K562 (cell line): ENCODE measurements at regions not wholly inside any gene's neighbourhood (a gene's known extent, or its start where the extent isn't known, plus 50 kb on each side); places are given as distances from the start of the nearest gene placed in this dataset.

Experiments
- ATAC-seq: fragments of 200-7000 bp; cut with Tn5 transposase; 3 replicates; pipeline ENCODE4 v1.9.1; 2020; ENCODE audit warnings: moderate library complexity
- BruUV-seq: library from RNA; stranded (reverse); fragments of 400-500 nt; replicated peaks from 2 replicates; lab custom pipeline; 2021; lab: Mats Ljungman, UMichigan
- CTCF ChIA-PET: fragments of 300-600 bp; formaldehyde crosslinking; extraction: SDS; loops from one replicate; lab custom pipeline; 2021; ENCODE audit warnings: low intra/inter-chr PET ratio; lab: Yijun Ruan, JAX
- POLR2A ChIA-PET: fragments of 300-600, 350-650 bp; sonication (Branson Sonifier 250); formaldehyde crosslinking; extraction: SDS; loops from one replicate; lab custom pipeline; 2021; ENCODE audit warnings: antibody characterized with exemption, inconsistent platforms; lab: Yijun Ruan, JAX
- DNase-seq, 4 experiments: peaks; one replicate each; pipeline versions ENCODE4 v3.0.0 to v3.0.0-alpha.2; 2011 to 2018; ENCODE audit warnings: low spot score in 3 of 4, mixed read lengths in 3 of 4; ENCODE audit errors: extremely low read depth in 1 of 4
- FAIRE-seq: peaks from 2 replicates; lab custom pipeline; 2011; peaks lifted over from hg19 to GRCh38; lab: Jason Lieb, UNC
- H2AFZ ChIP-seq: 2 replicates; pipeline ENCODE4 v1.6.0; 2011; ENCODE audit warnings: low read depth, low read length, control low read depth, inconsistent platforms
- H3K27ac ChIP-seq: fragments of 200-600 bp; 3 replicates; pipeline ENCODE4 v1.8.0; 2011; ENCODE audit warnings: low read depth, mild to moderate bottlenecking, control low read depth, inconsistent platforms, low read length, moderate library complexity, mixed read lengths; ENCODE audit errors: extremely low read depth
- H3K27me3 ChIP-seq, 2 experiments: fragments of 300-600 bp in 1 of 2; 2 replicates in 1 of 2; 3 replicates in 1 of 2; pipeline versions ENCODE4 v1.6.0 to v1.8.0; 2011; ENCODE audit warnings: inconsistent platforms in 2 of 2, low read length in 2 of 2, mild to moderate bottlenecking in 1 of 2, mixed read lengths in 1 of 2, moderate library complexity in 1 of 2; ENCODE audit not compliant: control insufficient read depth in 2 of 2, insufficient read depth in 2 of 2
- H3K36me3 ChIP-seq: fragments of 300-600 bp; 3 replicates; pipeline ENCODE4 v1.8.0; 2011; ENCODE audit warnings: mild to moderate bottlenecking, low read length, inconsistent platforms; ENCODE audit not compliant: control insufficient read depth, insufficient read depth
- H3K4me1 ChIP-seq, 2 experiments: fragments of 200-600 bp in 1 of 2; replicated peaks in 1 of 2; 2 replicates in 1 of 2; 3 replicates in 1 of 2; pipeline versions ENCODE4 v1.5.1 to v1.8.0; 2011; ENCODE audit warnings: inconsistent platforms in 2 of 2, low read length in 2 of 2, mild to moderate bottlenecking in 1 of 2, mixed read lengths in 1 of 2, moderate library complexity in 1 of 2; ENCODE audit not compliant: control insufficient read depth in 2 of 2, insufficient read depth in 2 of 2
- H3K4me2 ChIP-seq: 2 replicates; pipeline ENCODE4 v1.6.1; 2011; ENCODE audit warnings: low read length, control low read depth, inconsistent platforms, mixed read lengths; ENCODE audit not compliant: insufficient read depth
- H3K4me3 ChIP-seq: fragments of 200-600 bp; sonication (generic), shearing (Covaris generic); 2 replicates; pipeline ENCODE4 v1.5.1; 2016; ENCODE audit warnings: control low read depth, inconsistent platforms
- H3K79me2 ChIP-seq: fragments of 200-600 bp; 3 replicates; pipeline ENCODE4 v1.8.0; 2011; ENCODE audit warnings: low read length, inconsistent platforms; ENCODE audit not compliant: control insufficient read depth, insufficient read depth
- H3K9ac ChIP-seq, 2 experiments: 2 replicates each; pipeline versions ENCODE4 v1.6.0 to v1.6.1; 2011; ENCODE audit warnings: low read depth in 2 of 2, low read length in 2 of 2, control low read depth in 1 of 2, inconsistent platforms in 1 of 2, mild to moderate bottlenecking in 1 of 2, mixed read lengths in 1 of 2; ENCODE audit not compliant: insufficient read depth in 1 of 2
- H3K9me1 ChIP-seq: one replicate; pipeline ENCODE4 v1.6.0; 2011; ENCODE audit warnings: inconsistent platforms, mild to moderate bottlenecking, low read length, moderate library complexity; ENCODE audit not compliant: control insufficient read depth, insufficient read depth
- H3K9me3 ChIP-seq: replicated peaks from 2 replicates; pipeline ENCODE4 v1.5.1; 2011; ENCODE audit warnings: low read depth, low read length, inconsistent platforms; ENCODE audit not compliant: control insufficient read depth, insufficient read depth
- H4K20me1 ChIP-seq: replicated peaks from 2 replicates; pipeline ENCODE4 v1.6.1; 2011; ENCODE audit warnings: low read length, inconsistent platforms, mixed read lengths; ENCODE audit not compliant: control insufficient read depth, insufficient read depth
- BHLHE40 ChIP-seq: IDR thresholded peaks from 2 replicates; pipeline ENCODE4 v1.6.1; 2011; ENCODE audit warnings: low read length, improper control_type of control experiment
- BRD9 ChIP-seq: fragments of 450-650 bp; IDR thresholded peaks from 2 replicates; pipeline ENCODE4 v1.6.1; 2018; ENCODE audit warnings: low read depth; ENCODE audit not compliant: partially characterized antibody
- HOMEZ ChIP-seq: fragments of 250-450 bp; sonication (Bioruptor Pico); IDR thresholded peaks from 2 replicates; pipeline ENCODE4 v1.4.0; 2020; ENCODE audit warnings: mild to moderate bottlenecking, moderate library complexity
- HSF4 ChIP-seq: fragments of 250-450 bp; sonication (Bioruptor Pico); IDR thresholded peaks from 2 replicates; pipeline ENCODE4 v2.1.2; 2022; ENCODE audit warnings: mild to moderate bottlenecking, moderate library complexity, borderline replicate concordance
- NONO ChIP-seq, 2 experiments: fragments of 200-400 bp in 1 of 2; fragments of 450-650 bp in 1 of 2; formaldehyde crosslinking in 1 of 2; IDR thresholded peaks; 2 replicates each; pipeline ENCODE4 v1.6.1; 2017; ENCODE audit warnings: low read depth in 2 of 2, mild to moderate bottlenecking in 2 of 2, moderate library complexity in 2 of 2, low read length in 1 of 2
- PCBP2 ChIP-seq: fragments of 200-400 bp; formaldehyde crosslinking; IDR thresholded peaks from 2 replicates; pipeline ENCODE4 v1.6.1; 2018; ENCODE audit warnings: low read length, low read depth, mild to moderate bottlenecking, moderate library complexity; ENCODE audit not compliant: poor library complexity, severe bottlenecking
- RHOXF2B ChIP-seq: fragments of 250-450 bp; sonication (Bioruptor Pico); conservative IDR thresholded peaks from 2 replicates; pipeline ENCODE4 v1.5.1; 2021
- TCF15 ChIP-seq: fragments of 250-450 bp; sonication (Bioruptor Pico); IDR thresholded peaks from 2 replicates; pipeline ENCODE4 v1.8.0; 2022; ENCODE audit warnings: moderate library complexity, mild to moderate bottlenecking, inconsistent platforms
- TOE1 ChIP-seq, 2 experiments: fragments of 450-650 bp in 1 of 2; sonication (generic) in 1 of 2; formaldehyde crosslinking in 1 of 2; IDR thresholded peaks; 2 replicates each; pipeline versions ENCODE4 v1.7.1 to v1.8.0; 2016 to 2022; ENCODE audit warnings: borderline replicate concordance in 2 of 2, mild to moderate bottlenecking in 2 of 2, antibody characterized with exemption in 1 of 2, inconsistent platforms in 1 of 2, low read depth in 1 of 2, missing genetic modification reagents in 1 of 2, moderate library complexity in 1 of 2
- UBTF ChIP-seq, 2 experiments: IDR thresholded peaks; 2 replicates each; pipeline ENCODE4 v1.6.1; 2012; ENCODE audit warnings: improper control_type of control experiment in 2 of 2, low read depth in 2 of 2, low read length in 2 of 2, borderline replicate concordance in 1 of 2
- ZNF583 ChIP-seq: fragments of 250-450 bp; sonication (Bioruptor Pico); IDR thresholded peaks from 2 replicates; pipeline ENCODE4 v1.4.0; 2020
- WGBS: fragments of 100-300 bp; shearing (Covaris generic); methylation state at CpG from one replicate; pipeline ENCODE4 v1.1.6; 2016; ENCODE audit warnings: low coverage, mixed read lengths; ENCODE audit not compliant: insufficient coverage; ENCODE audit errors: missing lambda C conversion rate; 5-methylcytosine and 5-hydroxymethylcytosine counted together
- in situ Hi-C: fragments of 300-500 bp; cut with MboI; formaldehyde crosslinking; loops from 4 replicates; pipeline ENCODE4 v1.15.0; 2018; ENCODE audit warnings: inconsistent platforms, mixed read lengths
- intact Hi-C: fragments of 100-400 bp; cut with micrococcal nuclease; formaldehyde crosslinking; loops from 2 replicates; pipeline ENCODE4 v1.14.2; 2022

- TF ChIP-seq HOMEZ (CRISPR knock-in tag), result no peak
- no peak for TF ChIP-seq NONO (IDR thresholded peaks at IDR 0.05; ENCODE audit: low read depth in 2 of 2, low read length in 1 of 2)
- TF ChIP-seq TCF15 (CRISPR knock-in tag), result no peak
- TF ChIP-seq, all 486 proteins: peak for 0
These were observed 152.7 kb upstream of the POC5 start (continued) for GRCh38 chr5:75869891-75870290.

- no peaks in the 10 kb centered on the region for H4K20me1 ChIP-seq
- no peaks in the 10 kb centered on the region for H3K4me1 ChIP-seq
- 0% methylated on average over 5 of the region's 5 CpGs for WGBS
- H3K27me3 ChIP-seq, result no peaks in the 10 kb centered on the region
- H3K9me3 ChIP-seq, result no peaks in the 10 kb centered on the region
- ATAC-seq (no peak), FAIRE-seq (no peak), DNase-seq (no peak)
- no peak overlapping the region for H2AFZ ChIP-seq
- CTCF ChIA-PET, result no interaction called here
- intact Hi-C loops (no loop called here), in situ Hi-C loops (no loop called here)
- H3K9ac ChIP-seq, result no peak overlapping the region
- H3K36me3 ChIP-seq, result no peaks in the 10 kb centered on the region
- BruUV-seq, result no TSS peak
- no peaks in the 10 kb centered on the region for H3K9me1 ChIP-seq
- POLR2A ChIA-PET, result no interaction called here
- no peaks in the 10 kb centered on the region for H3K79me2 ChIP-seq
- H3K4me2 ChIP-seq, result no peak overlapping the region
- no peak overlapping the region for H3K4me3 ChIP-seq
- H3K27ac ChIP-seq, result no peak overlapping the region
- TF ChIP-seq RHOXF2B (CRISPR knock-in tag) (no peak), ZNF583 (no peak), PCBP2 (no peak), TOE1 (IDR thresholded peaks at IDR 0.05; ENCODE audit: borderline replicate concordance) (no peak), TOE1 (CRISPR knock-in tag; IDR thresholded peaks at IDR 0.05; ENCODE audit: borderline replicate concordance, low read depth) (no peak), BHLHE40 (no peak), UBTF (IDR thresholded peaks at IDR 0.05; ENCODE audit: borderline replicate concordance in 1 of 2, low read depth in 2 of 2, low read length in 2 of 2) (no peak), BRD9 (no peak), HSF4 (no peak)
These were observed 145.6 kb upstream of the POC5 start for GRCh38 chr5:75862872-75863271.
